Small intestine (tissue), 7 donors: ENCODE measurements at regions not wholly inside any gene's neighbourhood (a gene's known extent, or its start where the extent isn't known, plus 50 kb on each side); places are given as distances from the start of the nearest gene placed in this dataset.

Experiments
- DNase-seq, 2 donors: peaks; one replicate each; pipeline versions ENCODE4 v3.0.0 to v3.0.0-alpha.2; 2013
- FAIRE-seq: peaks from 2 replicates; lab custom pipeline; 2012; peaks lifted over from hg19 to GRCh38; lab: Jason Lieb, UNC
- H3K27ac ChIP-seq, 3 donors: one replicate each; pipeline ENCODE4 v1.5.1; 2013; ENCODE audit warnings: low read length in 2 of 3, mild to moderate bottlenecking in 2 of 3, control low read depth in 1 of 3, inconsistent platforms in 1 of 3, low read depth in 1 of 3, moderate library complexity in 1 of 3
- H3K27me3 ChIP-seq, 3 donors: one replicate each; pipeline ENCODE4 v1.6.1; 2013; ENCODE audit warnings: low read length in 3 of 3, inconsistent platforms in 1 of 3; ENCODE audit not compliant: control insufficient read depth in 3 of 3, insufficient read depth in 3 of 3
- H3K36me3 ChIP-seq, 3 donors: one replicate each; pipeline ENCODE4 v1.6.1; 2013; ENCODE audit warnings: low read length in 3 of 3, inconsistent platforms in 1 of 3, low read depth in 1 of 3, mild to moderate bottlenecking in 1 of 3, moderate library complexity in 1 of 3; ENCODE audit not compliant: control insufficient read depth in 3 of 3, insufficient read depth in 2 of 3
- H3K4me1 ChIP-seq, 3 donors: one replicate each; pipeline ENCODE4 v1.6.1; 2013; ENCODE audit warnings: low read length in 2 of 3, inconsistent platforms in 1 of 3, low read depth in 1 of 3, mild to moderate bottlenecking in 1 of 3, moderate library complexity in 1 of 3; ENCODE audit not compliant: control insufficient read depth in 3 of 3, insufficient read depth in 2 of 3
- H3K4me3 ChIP-seq, 3 donors: one replicate each; pipeline ENCODE4 v1.5.1; 2013; ENCODE audit warnings: low read length in 3 of 3, control low read depth in 1 of 3, inconsistent platforms in 1 of 3, low read depth in 1 of 3, mild to moderate bottlenecking in 1 of 3, moderate library complexity in 1 of 3
- H3K9me3 ChIP-seq, 2 donors: one replicate each; pipeline ENCODE4 v1.6.1; 2013; ENCODE audit warnings: low read depth in 1 of 2, low read length in 1 of 2; ENCODE audit not compliant: control insufficient read depth in 2 of 2, insufficient read depth in 1 of 2
- WGBS, 3 donors: extraction: QIAGEN DNeasy Blood & Tissue Kit; methylation state at CpG; one replicate each; pipeline ENCODE4 v1.1.7; 2013; 5-methylcytosine and 5-hydroxymethylcytosine counted together
- donor health status: healthy with polysubstance abuse.
- donor health status: control.
- donor health status: control.
- donor health status: Bipolar disorder and iron deficiency.
- donor health status: healthy.

- H3K27me3 ChIP-seq = no peaks in the 10 kb centered on the region
- no peaks in the 10 kb centered on the region for H3K36me3 ChIP-seq
- H3K4me1 ChIP-seq = no peaks in the 10 kb centered on the region
- no peak overlapping the region for H3K4me3 ChIP-seq
- no peak overlapping the region for H3K27ac ChIP-seq
- DNase-seq (no peak), FAIRE-seq (no peak)
- WGBS, 3 donors = 39 to 57% (median 47%) methylated on average over 2 of the region's 2 CpGs
- peaks cover 0 to 5% of the 10 kb centered on the region in 2 donors for H3K9me3 ChIP-seq
Observed at GRCh38 chr5:19189176-19189575, 798.8 kb downstream of the CDH18 start.

- H3K27ac ChIP-seq = no peak overlapping the region
- WGBS, 3 donors = 89 to 94% (median 93%) methylated on average over 2 of the region's 2 CpGs
- no peaks in the 10 kb centered on the region for H3K27me3 ChIP-seq
- no peaks in the 10 kb centered on the region for H3K4me1 ChIP-seq
- DNase-seq (no peak), FAIRE-seq (no peak)
- H3K4me3 ChIP-seq = no peak overlapping the region
- H3K9me3 ChIP-seq = no peaks in the 10 kb centered on the region
- no peaks in the 10 kb centered on the region for H3K36me3 ChIP-seq
Observed at GRCh38 chr5:19193631-19194030, 794.4 kb downstream of the CDH18 start.

- Histone ChIP-seq H3K27ac (no peak overlapping the region), H3K9me3 (no peaks in the 10 kb centered on the region), H3K4me3 (no peak overlapping the region), H3K4me1 (no peaks in the 10 kb centered on the region), H3K27me3 (no peaks in the 10 kb centered on the region), H3K36me3 (no peaks in the 10 kb centered on the region)
- no peak for DNase-seq
- no peak for FAIRE-seq
Observed at GRCh38 chr5:19196631-19197030, 791.4 kb downstream of the CDH18 start.

- H3K27ac ChIP-seq = no peak overlapping the region
- no peak for DNase-seq
- no peaks in the 10 kb centered on the region for H3K27me3 ChIP-seq
- 85 to 93% (median 87%) methylated on average over 6 of the region's 6 CpGs for WGBS, 3 donors
- no peaks in the 10 kb centered on the region for H3K9me3 ChIP-seq
- H3K36me3 ChIP-seq = no peaks in the 10 kb centered on the region
- no peak for FAIRE-seq
- no peak overlapping the region for H3K4me3 ChIP-seq
- H3K4me1 ChIP-seq = no peaks in the 10 kb centered on the region
Observed at GRCh38 chr5:19200251-19200650, 787.7 kb downstream of the CDH18 start.

GRCh38 chr5:19208397-19208796, 779.6 kb downstream of the CDH18 start:
- Histone ChIP-seq H3K27ac (no peak overlapping the region), H3K9me3 (peaks cover 0 to 2% of the 10 kb centered on the region in 2 donors), H3K36me3 (no peaks in the 10 kb centered on the region), H3K4me3 (no peak overlapping the region), H3K4me1 (no peaks in the 10 kb centered on the region), H3K27me3 (no peaks in the 10 kb centered on the region)
- 82 to 94% (median 86%) methylated on average over 4 of the region's 4 CpGs for WGBS, 3 donors
- DNase-seq (no peak), FAIRE-seq (no peak)

- Histone ChIP-seq H3K4me1 (no peaks in the 10 kb centered on the region), H3K27me3 (no peaks in the 10 kb centered on the region), H3K4me3 (no peak overlapping the region), H3K36me3 (no peaks in the 10 kb centered on the region), H3K9me3 (peaks cover 0 to 2% of the 10 kb centered on the region in 2 donors), H3K27ac (no peak overlapping the region)
- FAIRE-seq = no peak
- DNase-seq = no peak
- 66 to 68% (median 67%) methylated on average over 1 of the region's 1 CpG for WGBS, 3 donors
Observed at GRCh38 chr5:19210886-19211285, 777.1 kb downstream of the CDH18 start.

- Histone ChIP-seq H3K36me3 (no peaks in the 10 kb centered on the region), H3K4me1 (no peaks in the 10 kb centered on the region), H3K27me3 (no peaks in the 10 kb centered on the region), H3K4me3 (no peak overlapping the region), H3K27ac (no peak overlapping the region), H3K9me3 (no peaks in the 10 kb centered on the region)
- FAIRE-seq = no peak
- DNase-seq = no peak
- 84 to 87% (median 84%) methylated on average over 3 of the region's 3 CpGs for WGBS, 3 donors
Observed at GRCh38 chr5:19229179-19229835, 758.7 kb downstream of the CDH18 start.

GRCh38 chr5:19233573-19233972, 754.4 kb downstream of the CDH18 start:
- FAIRE-seq (no peak), DNase-seq (no peak)
- WGBS, 3 donors = 92 to 95% (median 95%) methylated on average over 2 of the region's 2 CpGs
- no peak overlapping the region for H3K27ac ChIP-seq
- H3K4me1 ChIP-seq = no peaks in the 10 kb centered on the region
- H3K36me3 ChIP-seq = no peaks in the 10 kb centered on the region
- no peak overlapping the region for H3K4me3 ChIP-seq
- no peaks in the 10 kb centered on the region for H3K9me3 ChIP-seq
- H3K27me3 ChIP-seq = no peaks in the 10 kb centered on the region

- 63 to 81% (median 71%) methylated on average over 5 of the region's 5 CpGs for WGBS, 3 donors
- DNase-seq = no peak
- Histone ChIP-seq H3K27ac (no peak overlapping the region), H3K4me1 (no peaks in the 10 kb centered on the region), H3K4me3 (no peak overlapping the region), H3K36me3 (no peaks in the 10 kb centered on the region), H3K9me3 (no peaks in the 10 kb centered on the region), H3K27me3 (no peaks in the 10 kb centered on the region)
- FAIRE-seq = no peak
Observed at GRCh38 chr5:19235101-19235584, 752.9 kb downstream of the CDH18 start.
